Body of pancreas (tissue), 4 donors: ENCODE measurements at regions not wholly inside any gene's neighbourhood (a gene's known extent, or its start where the extent isn't known, plus 50 kb on each side); places are given as distances from the start of the nearest gene placed in this dataset.

ENCODE experiments used
- ATAC-seq: fragments of 150-250 bp; one replicate; pipeline ENCODE4 v1.9.1; 2016
- DNase-seq, 4 donors: peaks; one replicate each; pipeline ENCODE4 v3.0.0-alpha.2; 2019
- H3K27ac ChIP-seq, 4 donors: fragments of 200-600 bp; sonication (generic); 1 replicate in 3 of 4; 2 replicates in 1 of 4; pipeline versions ENCODE4 v1.5.1 to v1.6.1; 2016 to 2019; ENCODE audit warnings: mild to moderate bottlenecking in 1 of 4, mixed read lengths in 1 of 4, moderate library complexity in 1 of 4
- H3K27me3 ChIP-seq, 2 donors: fragments of 200-600 bp; sonication (generic); one replicate each; pipeline ENCODE4 v1.6.0; 2016; ENCODE audit warnings: mild to moderate bottlenecking in 1 of 2
- H3K36me3 ChIP-seq, 2 donors: fragments of 200-600 bp; sonication (generic); replicated peaks in 1 of 2; 2 replicates each; pipeline ENCODE4 v1.5.1; 2016; ENCODE audit warnings: low read depth in 2 of 2; ENCODE audit not compliant: insufficient read depth in 1 of 2
- H3K4me1 ChIP-seq: fragments of 200-600 bp; sonication (generic); one replicate; pipeline ENCODE4 v1.6.0; 2016
- H3K4me3 ChIP-seq, 2 donors: fragments of 200-600 bp; sonication (generic); 1 replicate in 1 of 2; 2 replicates in 1 of 2; pipeline ENCODE4 v1.5.1; 2016 to 2019
- H3K9me3 ChIP-seq, 3 donors: fragments of 200-600 bp; sonication (generic); 1 replicate in 2 of 3; 2 replicates in 1 of 3; pipeline ENCODE4 v1.5.1; 2016
- CTCF ChIP-seq, 7 experiments: fragments of 450-650 bp in 4 of 7; fragments of 200-600 bp in 3 of 7; sonication (generic) in 3 of 7; IDR thresholded peaks; one replicate each; pipeline ENCODE4 v1.5.1; 2016 to 2019; ENCODE audit warnings: antibody characterized with exemption in 7 of 7
- POLR2A ChIP-seq, 3 donors: fragments of 450-650 bp; IDR thresholded peaks; one replicate each; pipeline ENCODE4 v1.6.1; 2016; ENCODE audit warnings: antibody characterized with exemption in 3 of 3, mild to moderate bottlenecking in 2 of 3
- WGBS, 2 donors: methylation state at CpG; one replicate each; pipeline ENCODE4 v1.1.5; 2017; 5-methylcytosine and 5-hydroxymethylcytosine counted together
- intact Hi-C: fragments of 100-400 bp; cut with DNase I; formaldehyde crosslinking; loops from one replicate; pipeline ENCODE4 v1.15.1; 2023

- H3K36me3 ChIP-seq = no peaks in the 10 kb centered on the region
- intact Hi-C loops = no loop called here
- DNase-seq = no peak
These were observed 231.5 kb downstream of the PTH2R start for GRCh38 chr2:208638059-208638458.

GRCh38 chr2:208642125-208642779 is 235.7 kb downstream of the PTH2R start:
- H3K9me3 ChIP-seq = no peaks in the 10 kb centered on the region
- H3K36me3 ChIP-seq = no peaks in the 10 kb centered on the region
- WGBS, 2 donors = 43 to 62% methylated on average over 2 of the region's 2 CpGs
- H3K27me3 ChIP-seq = no peaks in the 10 kb centered on the region
- no peak overlapping the region for H3K27ac ChIP-seq
- TF ChIP-seq POLR2A (IDR thresholded peaks at IDR 0.05) (no peak), CTCF (IDR thresholded peaks at IDR 0.05) (no peak)
- DNase-seq = no peak
- no peak for ATAC-seq
- no peak overlapping the region for H3K4me3 ChIP-seq
- intact Hi-C loops = no loop called here
- peaks cover 4% of the 10 kb centered on the region for H3K4me1 ChIP-seq

More at GRCh38 chr2:208638059-208638458, 231.5 kb downstream of the PTH2R start:
- Histone ChIP-seq H3K27me3 (no peaks in the 10 kb centered on the region), H3K27ac (no peak overlapping the region), H3K9me3 (no peaks in the 10 kb centered on the region), H3K4me3 (no peak overlapping the region), H3K4me1 (peaks cover 4% of the 10 kb centered on the region)
- TF ChIP-seq POLR2A (IDR thresholded peaks at IDR 0.05) (no peak), CTCF (IDR thresholded peaks at IDR 0.05) (no peak)
- peak; percentile 47 for ATAC-seq

- H3K4me3 ChIP-seq = no peak overlapping the region
- TF ChIP-seq POLR2A (IDR thresholded peaks at IDR 0.05) (no peak), CTCF (IDR thresholded peaks at IDR 0.05) (no peak)
- no peaks in the 10 kb centered on the region for H3K27me3 ChIP-seq
- DNase-seq = no peak
- no peak overlapping the region for H3K27ac ChIP-seq
- no peaks in the 10 kb centered on the region for H3K9me3 ChIP-seq
- no peak for ATAC-seq
- no peaks in the 10 kb centered on the region for H3K36me3 ChIP-seq
- H3K4me1 ChIP-seq = peaks cover 1% of the 10 kb centered on the region
- 33 to 58% methylated on average over 1 of the region's 1 CpG for WGBS, 2 donors
- intact Hi-C loops = no loop called here
These were observed 236.6 kb downstream of the PTH2R start for GRCh38 chr2:208643145-208643544.

- Histone ChIP-seq H3K27me3 (no peaks in the 10 kb centered on the region), H3K4me1 (no peaks in the 10 kb centered on the region), H3K9me3 (no peaks in the 10 kb centered on the region), H3K27ac (no peak overlapping the region), H3K4me3 (no peak overlapping the region), H3K36me3 (no peaks in the 10 kb centered on the region)
- 90 to 91% methylated on average over 1 of the region's 1 CpG for WGBS, 2 donors
- intact Hi-C loops = no loop called here
- TF ChIP-seq POLR2A (IDR thresholded peaks at IDR 0.05) (no peak), CTCF (IDR thresholded peaks at IDR 0.05) (no peak)
- DNase-seq (no peak), ATAC-seq (no peak)
These were observed 238.6 kb downstream of the PTH2R start for GRCh38 chr2:208645226-208645625.

- ATAC-seq = no peak
- H3K27me3 ChIP-seq = no peaks in the 10 kb centered on the region
- H3K9me3 ChIP-seq = no peaks in the 10 kb centered on the region
- TF ChIP-seq CTCF (IDR thresholded peaks at IDR 0.05) (no peak), POLR2A (IDR thresholded peaks at IDR 0.05) (no peak)
- no peaks in the 10 kb centered on the region for H3K36me3 ChIP-seq
- intact Hi-C loops = no loop called here
- DNase-seq = no peak
- 65 to 66% methylated on average over 4 of the region's 4 CpGs for WGBS, 2 donors
- no peak overlapping the region for H3K4me3 ChIP-seq
- no peak overlapping the region for H3K27ac ChIP-seq
- no peaks in the 10 kb centered on the region for H3K4me1 ChIP-seq
These were observed 241.8 kb downstream of the PTH2R start for GRCh38 chr2:208648368-208648767.
